ENCODE measurements at regions not wholly inside any gene's neighbourhood (a gene's known extent, or its start where the extent isn't known, plus 50 kb on each side); places are given as distances from the start of the nearest gene placed in this dataset.

DNA sequence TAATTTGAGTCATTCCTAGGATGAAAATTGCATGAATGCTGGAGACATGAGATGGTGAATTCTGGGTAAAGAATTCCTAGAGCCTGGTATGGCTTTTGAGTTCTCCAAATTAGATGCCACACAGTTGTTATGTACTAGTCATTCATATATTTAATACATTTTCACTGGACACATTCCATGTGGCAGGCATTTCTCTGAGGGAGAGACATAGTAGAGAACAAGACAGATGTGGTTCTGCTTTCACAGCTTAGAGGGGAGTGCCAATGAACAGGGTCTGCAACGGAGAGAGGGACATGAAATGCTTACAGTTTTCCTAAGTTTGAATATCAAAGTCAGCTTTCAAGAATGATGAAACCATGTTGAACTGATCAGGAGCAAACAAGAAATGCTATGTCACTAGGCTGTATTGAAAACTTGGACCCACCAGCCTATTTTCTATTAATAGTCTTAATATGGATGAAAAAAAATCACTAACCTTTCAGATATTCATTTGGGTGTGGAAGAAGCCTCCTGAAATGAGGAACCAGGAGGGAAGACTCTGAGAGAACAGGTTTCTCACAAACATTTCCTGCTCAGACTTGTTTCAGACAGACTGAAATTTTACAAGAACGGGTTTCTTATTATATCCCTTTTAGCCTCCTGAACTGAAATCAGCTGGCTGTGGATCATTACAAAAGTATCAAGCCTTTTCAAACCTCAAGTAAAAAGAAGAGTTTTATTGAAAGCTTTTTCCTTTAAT lies 276.0 kb upstream of the TET2 start:
- Mint-ChIP-seq H3K4me3 (no peak overlapping the region), H3K9me3 (no peaks in the 10 kb centered on the region), H3K27ac (no peak overlapping the region), H3K4me1 (ENCODE audit: low read depth) (no peaks in the 10 kb centered on the region), H3K36me3 (ENCODE audit: low read depth) (no peaks in the 10 kb centered on the region), H3K27me3 (ENCODE audit: low read depth) (peaks cover 11% of the 10 kb centered on the region)

GRCh38 chr4:104878936-104879335 lies 267.7 kb upstream of the TET2 start:
- no peaks in the 10 kb centered on the region for H3K36me3 Mint-ChIP-seq (ENCODE audit: low read depth)
- peaks cover 13% of the 10 kb centered on the region for H3K4me1 Mint-ChIP-seq (ENCODE audit: low read depth)
- H3K9me3 Mint-ChIP-seq: no peaks in the 10 kb centered on the region
- no peak overlapping the region for H3K4me3 Mint-ChIP-seq
- peaks cover 3% of the 10 kb centered on the region for H3K27me3 Mint-ChIP-seq (ENCODE audit: low read depth)
- no peak overlapping the region for H3K27ac Mint-ChIP-seq

GRCh38 chr4:104879367-104879766 lies 267.3 kb upstream of the TET2 start:
- peaks cover 3% of the 10 kb centered on the region for H3K27me3 Mint-ChIP-seq (ENCODE audit: low read depth)
- peak overlapping the region; percentile 27 for H3K4me3 Mint-ChIP-seq
- H3K9me3 Mint-ChIP-seq: no peaks in the 10 kb centered on the region
- H3K36me3 Mint-ChIP-seq (ENCODE audit: low read depth): no peaks in the 10 kb centered on the region
- H3K27ac Mint-ChIP-seq: no peak overlapping the region
- peaks cover 13% of the 10 kb centered on the region for H3K4me1 Mint-ChIP-seq (ENCODE audit: low read depth)

- Mint-ChIP-seq H3K27ac (no peak overlapping the region), H3K9me3 (no peaks in the 10 kb centered on the region), H3K27me3 (ENCODE audit: low read depth) (peaks cover 5% of the 10 kb centered on the region), H3K4me1 (ENCODE audit: low read depth) (peaks cover 13% of the 10 kb centered on the region), H3K4me3 (no peak overlapping the region), H3K36me3 (ENCODE audit: low read depth) (no peaks in the 10 kb centered on the region)
These were observed 266.8 kb upstream of the TET2 start for GRCh38 chr4:104879854-104880253.

DNA sequence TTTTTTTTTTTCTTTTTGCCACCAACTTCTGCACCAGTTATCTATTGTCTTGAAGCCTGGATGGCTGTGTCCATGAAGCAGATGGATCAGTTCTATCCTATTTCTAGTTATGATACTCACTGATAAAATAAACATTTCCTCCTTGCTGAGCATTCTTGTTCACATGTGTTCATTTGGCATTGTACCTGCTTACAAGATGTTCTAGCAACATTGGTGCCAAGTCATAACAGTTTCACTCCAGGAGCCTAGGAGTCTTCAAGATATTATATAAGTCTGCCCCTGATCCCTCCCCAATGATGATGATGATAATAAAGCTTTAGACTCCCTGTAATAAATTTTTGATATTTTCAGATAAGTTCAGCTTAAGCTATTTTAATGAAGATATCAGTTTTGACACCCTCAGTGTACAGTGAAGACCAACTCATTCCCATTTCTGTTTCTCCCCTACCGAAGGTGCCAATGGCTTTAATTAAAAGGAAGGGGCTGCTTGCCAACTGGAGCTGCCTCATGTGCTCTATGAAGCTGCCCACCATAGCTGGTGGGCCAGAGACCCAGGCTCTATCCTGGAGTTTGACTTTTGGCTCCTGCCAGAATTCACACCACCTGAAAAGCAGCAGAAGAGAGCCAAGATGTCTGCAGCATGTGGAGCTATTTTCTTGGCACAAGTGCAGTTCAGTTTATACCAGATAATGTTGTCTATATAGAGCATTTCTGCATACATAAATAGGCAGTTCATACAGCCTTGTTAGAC lies 265.4 kb upstream of the TET2 start:
- Mint-ChIP-seq H3K4me3 (no peak overlapping the region), H3K27me3 (ENCODE audit: low read depth) (peaks cover 8% of the 10 kb centered on the region), H3K4me1 (ENCODE audit: low read depth) (peaks cover 13% of the 10 kb centered on the region), H3K36me3 (ENCODE audit: low read depth) (no peaks in the 10 kb centered on the region), H3K27ac (peak overlapping the region; percentile 5), H3K9me3 (no peaks in the 10 kb centered on the region)

GRCh38 chr4:104890598-104891275 lies 255.9 kb upstream of the TET2 start:
- no peaks in the 10 kb centered on the region for H3K36me3 Mint-ChIP-seq (ENCODE audit: low read depth)
- H3K4me3 Mint-ChIP-seq: no peak overlapping the region
- peaks cover 7% of the 10 kb centered on the region for H3K9me3 Mint-ChIP-seq
- peaks cover 6% of the 10 kb centered on the region for H3K4me1 Mint-ChIP-seq (ENCODE audit: low read depth)
- no peak overlapping the region for H3K27ac Mint-ChIP-seq
- no peaks in the 10 kb centered on the region for H3K27me3 Mint-ChIP-seq (ENCODE audit: low read depth)

GRCh38 chr4:104896660-104897645 lies 249.7 kb upstream of the TET2 start:
- Mint-ChIP-seq H3K9me3 (peaks cover 10% of the 10 kb centered on the region), H3K36me3 (ENCODE audit: low read depth) (peaks cover 1% of the 10 kb centered on the region), H3K27me3 (ENCODE audit: low read depth) (no peaks in the 10 kb centered on the region), H3K4me3 (no peak overlapping the region), H3K27ac (no peak overlapping the region), H3K4me1 (ENCODE audit: low read depth) (no peaks in the 10 kb centered on the region)

- no peak overlapping the region for H3K4me3 Mint-ChIP-seq
- H3K36me3 Mint-ChIP-seq (ENCODE audit: low read depth): peaks cover 1% of the 10 kb centered on the region
- no peaks in the 10 kb centered on the region for H3K4me1 Mint-ChIP-seq (ENCODE audit: low read depth)
- no peaks in the 10 kb centered on the region for H3K27me3 Mint-ChIP-seq (ENCODE audit: low read depth)
- no peak overlapping the region for H3K27ac Mint-ChIP-seq
- H3K9me3 Mint-ChIP-seq: peaks cover 3% of the 10 kb centered on the region
These were observed 246.8 kb upstream of the TET2 start for GRCh38 chr4:104899863-104900262.

GRCh38 chr4:104901438-104901837 lies 245.2 kb upstream of the TET2 start:
- Mint-ChIP-seq H3K27ac (no peak overlapping the region), H3K36me3 (ENCODE audit: low read depth) (peaks cover 1% of the 10 kb centered on the region), H3K4me1 (ENCODE audit: low read depth) (no peaks in the 10 kb centered on the region), H3K27me3 (ENCODE audit: low read depth) (no peaks in the 10 kb centered on the region), H3K4me3 (no peak overlapping the region), H3K9me3 (peaks cover 3% of the 10 kb centered on the region)

DNA sequence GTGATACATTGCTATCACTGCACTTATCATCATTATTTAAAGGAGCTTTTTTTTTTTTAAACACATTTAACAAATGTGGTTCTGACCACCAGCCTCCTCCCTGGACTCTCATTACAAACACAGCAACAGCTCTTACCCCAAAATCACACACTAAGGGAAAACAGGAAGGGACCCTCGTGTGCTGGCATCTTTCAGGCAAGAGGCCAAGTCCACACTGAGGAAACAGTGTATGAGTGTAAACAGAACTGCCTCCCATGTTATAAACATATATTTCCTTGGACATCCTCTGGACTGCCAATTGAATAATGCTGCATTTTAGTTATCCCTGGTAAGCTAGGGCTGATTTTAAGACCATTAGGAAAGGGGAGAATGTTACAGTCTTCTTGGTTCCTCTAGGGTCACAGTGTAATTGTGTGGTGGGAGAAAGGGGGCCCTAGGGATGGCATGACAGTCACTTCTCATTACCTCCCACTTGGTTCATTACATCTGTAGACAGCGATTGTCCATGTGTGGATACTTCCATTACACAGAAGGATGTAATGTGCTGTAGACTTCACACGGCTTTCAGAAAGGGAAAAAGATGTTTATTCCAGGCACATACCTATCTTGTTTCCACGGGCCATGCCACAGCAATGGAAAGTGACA lies 244.6 kb upstream of the TET2 start:
- Mint-ChIP-seq H3K4me3 (no peak overlapping the region), H3K27ac (no peak overlapping the region), H3K36me3 (ENCODE audit: low read depth) (peaks cover 1% of the 10 kb centered on the region), H3K4me1 (ENCODE audit: low read depth) (no peaks in the 10 kb centered on the region), H3K9me3 (peaks cover 3% of the 10 kb centered on the region), H3K27me3 (ENCODE audit: low read depth) (no peaks in the 10 kb centered on the region)

GRCh38 chr4:104905065-104905464 lies 241.6 kb upstream of the TET2 start:
- H3K27ac Mint-ChIP-seq: no peak overlapping the region
- no peaks in the 10 kb centered on the region for H3K36me3 Mint-ChIP-seq (ENCODE audit: low read depth)
- H3K9me3 Mint-ChIP-seq: no peaks in the 10 kb centered on the region
- H3K4me1 Mint-ChIP-seq (ENCODE audit: low read depth): no peaks in the 10 kb centered on the region
- no peaks in the 10 kb centered on the region for H3K27me3 Mint-ChIP-seq (ENCODE audit: low read depth)
- H3K4me3 Mint-ChIP-seq: no peak overlapping the region

GRCh38 chr4:104905546-104905945 lies 241.1 kb upstream of the TET2 start:
- no peak overlapping the region for H3K4me3 Mint-ChIP-seq
- H3K27ac Mint-ChIP-seq: no peak overlapping the region
- H3K4me1 Mint-ChIP-seq (ENCODE audit: low read depth): no peaks in the 10 kb centered on the region
- no peaks in the 10 kb centered on the region for H3K9me3 Mint-ChIP-seq
- H3K36me3 Mint-ChIP-seq (ENCODE audit: low read depth): no peaks in the 10 kb centered on the region
- no peaks in the 10 kb centered on the region for H3K27me3 Mint-ChIP-seq (ENCODE audit: low read depth)

GRCh38 chr4:104906276-104906675 lies 240.4 kb upstream of the TET2 start:
- H3K4me3 Mint-ChIP-seq: no peak overlapping the region
- H3K27me3 Mint-ChIP-seq (ENCODE audit: low read depth): peaks cover 3% of the 10 kb centered on the region
- H3K36me3 Mint-ChIP-seq (ENCODE audit: low read depth): no peaks in the 10 kb centered on the region
- no peaks in the 10 kb centered on the region for H3K9me3 Mint-ChIP-seq
- H3K4me1 Mint-ChIP-seq (ENCODE audit: low read depth): no peaks in the 10 kb centered on the region
- no peak overlapping the region for H3K27ac Mint-ChIP-seq
